ENCODE measurements at regions not wholly inside any gene's neighbourhood (a gene's known extent, or its start where the extent isn't known, plus 50 kb on each side); places are given as distances from the start of the nearest gene placed in this dataset.
"Not testable (repeated sequence)": the region's sequence is repeated elsewhere in the genome, so short reads cannot be mapped to it uniquely, and the experiment has no call there.

DNA sequence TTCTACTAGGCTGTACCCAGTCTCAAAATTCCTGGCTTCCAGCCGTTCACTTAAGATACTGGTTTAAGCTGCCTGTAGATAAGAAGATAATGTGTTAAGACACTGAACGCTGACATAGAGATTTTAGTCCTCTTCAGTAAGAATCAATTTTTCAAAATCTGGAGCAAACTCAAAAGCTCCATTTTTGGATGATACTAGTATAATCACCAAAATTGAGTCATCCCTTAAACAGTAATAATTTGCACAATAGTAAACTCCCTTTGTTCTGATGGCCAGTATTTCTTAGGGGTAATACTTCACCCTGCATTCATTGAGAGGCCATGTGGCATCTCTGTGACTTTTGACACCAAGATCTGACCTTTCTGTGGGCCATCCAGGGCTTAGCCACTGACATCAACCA lies 299.8 kb upstream of the USP25 start:
- intact Hi-C loops (cut with DNase I), result no loop called here
- no peak for ATAC-seq
- no peak for DNase-seq (ENCODE audit: missing footprints)

DNA sequence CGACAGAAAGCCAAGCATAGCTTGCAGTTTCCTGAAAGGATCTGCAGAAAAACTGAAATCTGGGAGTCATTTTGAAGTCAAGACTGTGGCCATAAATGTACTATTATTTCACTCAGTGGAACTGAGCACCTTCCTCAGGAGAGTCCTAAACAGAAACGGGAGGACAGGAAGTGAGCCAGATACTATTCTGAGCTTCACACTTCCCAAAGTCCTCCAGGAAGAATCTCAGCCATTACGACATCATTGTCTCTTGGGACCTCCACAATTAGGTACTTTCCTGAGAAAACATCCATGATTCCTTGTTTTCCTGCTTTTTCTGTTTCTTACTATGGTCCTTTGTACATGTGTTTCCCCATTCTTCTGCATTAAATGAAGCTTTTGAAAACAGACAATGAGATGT lies 299.2 kb upstream of the USP25 start:
- no peak for DNase-seq (ENCODE audit: missing footprints)
- no peak for ATAC-seq
- intact Hi-C loops (cut with DNase I), result no loop called here

GRCh38 chr21:15431053-15431452 lies 298.7 kb upstream of the USP25 start:
- intact Hi-C loops (cut with DNase I), result no loop called here
- ATAC-seq, result no peak
- DNase-seq (ENCODE audit: missing footprints), result peak; percentile 54

DNA sequence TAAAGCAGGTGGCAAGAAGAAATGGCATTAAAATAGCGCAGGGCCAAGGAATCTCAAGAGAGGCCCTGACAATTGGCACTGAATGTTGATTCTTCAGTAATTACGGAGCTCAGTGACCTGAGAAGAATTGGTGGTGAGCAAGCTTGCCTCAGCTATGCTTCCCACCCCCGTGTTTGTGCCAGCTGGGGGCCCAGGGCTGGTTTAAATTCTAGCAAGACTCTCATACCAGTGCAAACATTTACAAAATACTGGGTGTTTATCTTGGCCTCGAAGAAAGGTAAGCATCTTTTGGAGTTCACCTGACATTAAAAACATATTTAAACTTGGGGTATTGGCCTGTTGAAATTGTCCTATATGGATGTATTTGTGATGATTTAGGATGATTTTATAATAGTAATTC lies 296.7 kb upstream of the USP25 start:
- intact Hi-C loops (cut with DNase I), result no loop called here
- DNase-seq (ENCODE audit: missing footprints), result no peak
- ATAC-seq, result no peak

GRCh38 chr21:15434163-15434905 lies 295.4 kb upstream of the USP25 start:
- ATAC-seq (no peak), DNase-seq (ENCODE audit: missing footprints) (no peak)
- intact Hi-C loops (cut with DNase I), result no loop called here

DNA sequence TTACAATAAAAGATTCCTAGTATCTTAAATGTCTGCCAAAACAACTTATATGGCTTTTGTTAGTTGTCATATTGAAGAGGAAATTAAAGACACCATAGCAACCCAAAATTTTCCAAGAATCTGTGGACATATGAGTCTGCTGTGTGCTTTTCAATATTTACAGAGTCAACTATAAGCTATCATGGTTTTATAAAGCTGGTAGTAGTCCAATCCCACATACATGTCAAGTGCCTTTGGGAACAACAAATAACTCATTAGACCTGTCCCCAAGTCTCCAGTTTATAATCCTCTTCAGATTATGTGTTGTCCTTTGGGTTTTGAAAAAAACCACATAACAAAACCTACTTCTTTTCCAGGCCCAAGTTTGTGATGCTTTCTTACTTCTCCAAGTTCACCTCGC lies 293.8 kb upstream of the USP25 start:
- ATAC-seq, result no peak
- intact Hi-C loops (cut with DNase I), result no loop called here
- no peak for DNase-seq (ENCODE audit: missing footprints)

GRCh38 chr21:15437883-15438282 lies 291.9 kb upstream of the USP25 start:
- DNase-seq (ENCODE audit: missing footprints) (no peak), ATAC-seq (no peak)
- intact Hi-C loops (cut with DNase I), result no loop called here

- intact Hi-C loops (cut with DNase I), result no loop called here
- DNase-seq (ENCODE audit: missing footprints) (no peak), ATAC-seq (no peak)
Observed at GRCh38 chr21:15439726-15440125, 290.1 kb upstream of the USP25 start.

GRCh38 chr21:15441060-15441493 lies 288.7 kb upstream of the USP25 start:
- ATAC-seq, result no peak
- no peak for DNase-seq (ENCODE audit: missing footprints)
- intact Hi-C loops (cut with DNase I), result no loop called here

GRCh38 chr21:15441992-15442391 lies 287.8 kb upstream of the USP25 start:
- DNase-seq (ENCODE audit: missing footprints) (no peak), ATAC-seq (no peak)
- intact Hi-C loops (cut with DNase I), result no loop called here

DNA sequence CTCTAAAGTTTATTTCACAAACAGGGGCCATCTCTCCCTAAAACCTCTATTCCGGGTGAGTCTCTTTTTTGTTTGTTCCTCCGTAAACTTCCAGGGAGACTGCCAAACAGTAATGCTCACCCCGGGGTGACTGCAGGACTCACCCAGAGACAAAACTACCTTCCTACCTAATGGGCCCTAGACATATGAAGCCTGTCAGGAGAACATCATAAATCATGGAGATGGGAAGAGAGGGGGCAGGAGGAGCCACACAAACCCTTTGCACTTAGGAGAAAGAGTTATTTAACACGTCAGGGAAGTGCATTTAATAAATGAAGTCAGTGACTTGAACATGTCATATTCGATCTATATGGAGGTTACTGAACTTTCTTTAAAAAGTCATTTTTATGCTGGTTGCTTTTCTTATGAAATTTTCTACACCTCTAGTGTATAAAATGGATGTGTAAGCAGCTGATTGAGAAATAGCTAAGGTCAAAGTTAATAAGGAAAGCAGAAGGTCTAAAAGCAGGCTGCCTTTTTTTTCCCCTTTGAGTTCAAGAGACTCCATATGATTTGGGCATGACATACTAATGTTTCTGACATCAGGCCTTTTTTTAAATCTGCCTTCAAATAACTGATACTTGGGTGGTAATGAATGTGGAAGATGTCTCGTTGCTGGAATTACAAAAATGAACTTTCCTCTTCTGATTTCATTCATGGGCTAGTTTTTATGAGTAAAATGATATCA lies 286.9 kb upstream of the USP25 start:
- intact Hi-C loops (cut with DNase I), result no loop called here
- DNase-seq (ENCODE audit: missing footprints) (no peak), ATAC-seq (no peak)

DNA sequence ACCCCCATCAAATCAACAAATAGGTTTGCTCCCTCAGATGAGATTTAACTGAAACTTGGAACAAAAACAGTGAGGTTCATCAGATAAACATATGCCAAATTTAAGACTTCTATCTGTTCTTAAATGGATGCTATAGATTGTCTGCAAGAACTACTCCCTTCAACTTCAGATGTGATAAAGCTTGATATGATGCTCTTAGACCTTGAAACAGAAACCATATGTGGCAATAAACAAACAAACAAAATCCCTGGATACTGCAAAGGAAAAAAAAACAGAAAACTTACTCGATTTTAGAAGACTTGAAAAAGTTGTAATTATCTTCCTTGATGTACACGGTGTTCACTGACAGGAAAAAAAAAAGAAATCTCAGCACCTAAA lies 286.1 kb upstream of the USP25 start:
- intact Hi-C loops (cut with DNase I), result no loop called here
- ATAC-seq, result no peak
- DNase-seq (ENCODE audit: missing footprints), result no peak

DNA sequence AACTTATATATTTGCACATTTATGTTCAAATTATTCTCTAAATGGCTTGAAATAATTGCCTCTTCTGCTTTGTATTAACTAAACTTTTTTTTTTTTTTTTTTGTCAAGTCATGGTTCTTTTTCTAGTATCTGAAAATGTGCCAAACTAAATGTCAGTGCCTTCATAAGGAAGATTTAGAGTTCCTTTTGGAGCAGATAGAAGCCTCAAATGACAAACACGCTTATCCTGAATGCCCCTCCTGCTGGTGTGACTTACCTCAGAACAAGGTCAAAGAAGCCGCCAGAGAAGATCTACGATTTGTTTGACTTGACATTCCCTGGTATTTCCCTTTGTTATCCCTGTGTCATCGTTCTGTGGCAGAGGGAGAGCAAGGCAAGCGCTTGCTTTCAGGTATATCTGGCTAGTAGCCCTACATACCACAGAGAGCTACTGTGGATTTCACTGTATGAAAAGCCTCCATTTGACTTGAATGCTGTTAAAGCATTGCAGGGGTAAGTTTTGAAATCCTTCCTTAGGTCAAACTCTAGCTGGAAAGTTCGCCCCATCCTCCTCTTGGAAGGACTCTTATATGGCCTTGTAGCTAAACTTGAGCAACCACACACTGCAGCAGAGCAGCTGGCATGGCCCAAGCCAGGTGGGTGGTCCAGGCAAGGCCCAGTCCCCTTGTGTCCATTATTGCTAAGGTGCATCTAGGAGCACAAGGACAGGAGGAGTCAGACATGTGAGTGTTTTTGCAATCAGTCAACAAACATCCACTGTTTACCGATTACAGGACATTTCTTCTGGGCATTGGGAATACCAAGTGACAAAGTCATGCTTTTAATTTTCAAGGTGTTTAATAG lies 285.4 kb upstream of the USP25 start:
- intact Hi-C loops (cut with DNase I), result no loop called here
- DNase-seq (ENCODE audit: missing footprints) (no peak), ATAC-seq (no peak)

- DNase-seq (ENCODE audit: missing footprints), result no peak
- ATAC-seq, result no peak
- intact Hi-C loops (cut with DNase I), result no loop called here
Observed at GRCh38 chr21:15445327-15445726, 284.5 kb upstream of the USP25 start.

- intact Hi-C loops (cut with DNase I), result no loop called here
- DNase-seq (ENCODE audit: missing footprints), result peak; percentile 45
- ATAC-seq, result no peak
Observed at GRCh38 chr21:15446223-15446622, 283.6 kb upstream of the USP25 start.

DNA sequence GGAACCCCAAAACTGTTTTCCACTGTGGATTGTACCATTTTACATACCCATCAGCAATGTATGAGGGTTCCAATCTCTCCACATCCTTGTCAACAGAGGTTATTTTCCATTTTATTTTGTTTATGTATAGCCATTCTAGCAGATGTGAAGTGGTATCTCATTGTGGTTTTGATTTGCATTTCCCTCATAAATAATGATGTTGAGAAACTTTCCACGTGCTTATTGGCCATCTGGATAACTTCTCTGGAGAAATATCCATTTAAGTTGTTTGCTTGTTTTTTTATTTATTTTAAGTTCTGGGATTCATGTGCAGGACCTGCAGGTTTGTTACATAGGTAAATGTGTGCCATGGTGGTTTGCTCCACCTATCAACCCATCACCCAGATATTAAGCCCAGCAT lies 280.2 kb upstream of the USP25 start:
- DNase-seq (ENCODE audit: missing footprints) (no peak), ATAC-seq (no peak)
- intact Hi-C loops (cut with DNase I), result no loop called here

GRCh38 chr21:15453261-15453660 lies 276.5 kb upstream of the USP25 start:
- ATAC-seq, result no peak
- intact Hi-C loops (cut with DNase I), result no loop called here
- DNase-seq (ENCODE audit: missing footprints), result no peak

DNA sequence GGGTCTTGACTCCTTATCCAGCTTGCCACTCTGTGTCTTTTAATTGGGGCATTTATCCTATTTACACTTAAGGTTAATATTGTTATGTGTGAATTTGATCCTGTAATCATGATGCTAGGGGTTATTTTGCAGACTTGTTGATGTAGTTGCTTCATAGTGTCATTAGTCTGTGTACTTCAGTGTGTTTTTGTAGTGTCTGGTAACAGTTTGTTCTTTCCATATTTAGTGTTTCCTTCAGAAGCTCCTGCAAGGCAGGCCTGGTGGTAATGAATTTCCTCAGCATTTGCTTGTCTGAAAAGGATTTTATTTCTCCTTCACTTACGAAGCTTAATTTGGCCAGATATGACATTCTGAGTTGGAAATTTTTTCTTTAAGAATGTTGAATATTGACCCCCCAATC lies 276.0 kb upstream of the USP25 start:
- intact Hi-C loops (cut with DNase I), result not testable (repeated sequence)

GRCh38 chr21:15454931-15455330 lies 274.9 kb upstream of the USP25 start:
- ATAC-seq; DNase-seq (ENCODE audit: missing footprints); intact Hi-C loops (cut with DNase I): not testable (repeated sequence)

More for the DNA sequence above, 276.0 kb upstream of the USP25 start:
- ATAC-seq; DNase-seq (ENCODE audit: missing footprints): not testable (repeated sequence)
